ENCODE measurements at regions not wholly inside any gene's neighbourhood (a gene's known extent, or its start where the extent isn't known, plus 50 kb on each side); places are given as distances from the start of the nearest gene placed in this dataset.

- DNase-seq (ENCODE audit: low read depth, low spot score), result no peak
- POLR2A ChIA-PET, result no interaction called here
- H3K9me3 ChIP-seq (replicated peaks; ENCODE audit: control insufficient read depth, insufficient read depth, low read length), result peaks cover 4% of the 10 kb centered on the region; the same call in 2 of the 3 replicates
- H3K27ac ChIP-seq (ENCODE audit: control insufficient read depth, insufficient read depth), result no peak overlapping the region
- H3K9ac ChIP-seq (ENCODE audit: control insufficient read depth, insufficient read depth, low read length), result no peak overlapping the region
- H3K4me2 ChIP-seq (ENCODE audit: control insufficient read depth, insufficient read depth), result no peak overlapping the region
- H3K27me3 ChIP-seq (replicated peaks in 1 of 2; ENCODE audit: control insufficient read depth in 2 of 2, insufficient read depth in 2 of 2, low read length in 1 of 2), result no peaks in the 10 kb centered on the region; a peak in 1 of 4 replicates
- 0 out of 3 replicates have a peak, but pooled peaks have one; percentile 27 for ATAC-seq
- CTCF ChIA-PET, result no interaction called here
- no peak overlapping the region for H3K4me3 ChIP-seq
- no peaks in the 10 kb centered on the region for H3K4me1 ChIP-seq (ENCODE audit: control insufficient read depth, insufficient read depth, low read length)
- H3K36me3 ChIP-seq (ENCODE audit: control insufficient read depth in 2 of 2, insufficient read depth in 2 of 2, low read length in 1 of 2), result no peaks in the 10 kb centered on the region
- RAD21 ChIA-PET (ENCODE audit: unreplicated experiment), result no interaction called here
- SMC1A ChIA-PET (ENCODE audit: uncharacterized antibody, unreplicated experiment), result no interaction called here
- H3K79me2 ChIP-seq (ENCODE audit: control insufficient read depth, insufficient read depth, low read length), result no peaks in the 10 kb centered on the region
- intact Hi-C loops (cut with micrococcal nuclease; ENCODE audit: unreplicated experiment), result no loop called here
- no peak overlapping the region for H2AFZ ChIP-seq (ENCODE audit: control insufficient read depth, low read depth, low read length)
- no TSS peak for BruUV-seq (replicated peaks)
- H4K20me1 ChIP-seq (ENCODE audit: control insufficient read depth, insufficient read depth), result no peaks in the 10 kb centered on the region
- FAIRE-seq, result no peak
- in situ Hi-C loops (cut with MboI), result no loop called here
- peak; percentile 54 for TF ChIP-seq SPI1 (IDR thresholded peaks at IDR 0.05; ENCODE audit: borderline replicate concordance, insufficient read depth, low read depth, low read length)
- no peak for TF ChIP-seq BCL11A (IDR thresholded peaks at IDR 0.05; ENCODE audit: low read depth, low read length)
These were observed 157.7 kb downstream of the ID4 start for GRCh38 chr6:19994909-19995308.

- no peak for FAIRE-seq
- in situ Hi-C loops (cut with MboI), result no loop called here
- TF ChIP-seq NFIC (IDR thresholded peaks at IDR 0.05; ENCODE audit: low read depth, low read length), result no peak
- TF ChIP-seq SMAD5 (IDR thresholded peaks at IDR 0.05; ENCODE audit: low read depth), result no peak
- TF ChIP-seq CEBPB (IDR thresholded peaks at IDR 0.05; ENCODE audit: borderline replicate concordance in 1 of 2, low read depth in 2 of 2, low read length in 2 of 2), result no peak
- TF ChIP-seq ZNF207 (IDR thresholded peaks at IDR 0.05; ENCODE audit: borderline replicate concordance), result no peak
- TF ChIP-seq, protein P1, sequence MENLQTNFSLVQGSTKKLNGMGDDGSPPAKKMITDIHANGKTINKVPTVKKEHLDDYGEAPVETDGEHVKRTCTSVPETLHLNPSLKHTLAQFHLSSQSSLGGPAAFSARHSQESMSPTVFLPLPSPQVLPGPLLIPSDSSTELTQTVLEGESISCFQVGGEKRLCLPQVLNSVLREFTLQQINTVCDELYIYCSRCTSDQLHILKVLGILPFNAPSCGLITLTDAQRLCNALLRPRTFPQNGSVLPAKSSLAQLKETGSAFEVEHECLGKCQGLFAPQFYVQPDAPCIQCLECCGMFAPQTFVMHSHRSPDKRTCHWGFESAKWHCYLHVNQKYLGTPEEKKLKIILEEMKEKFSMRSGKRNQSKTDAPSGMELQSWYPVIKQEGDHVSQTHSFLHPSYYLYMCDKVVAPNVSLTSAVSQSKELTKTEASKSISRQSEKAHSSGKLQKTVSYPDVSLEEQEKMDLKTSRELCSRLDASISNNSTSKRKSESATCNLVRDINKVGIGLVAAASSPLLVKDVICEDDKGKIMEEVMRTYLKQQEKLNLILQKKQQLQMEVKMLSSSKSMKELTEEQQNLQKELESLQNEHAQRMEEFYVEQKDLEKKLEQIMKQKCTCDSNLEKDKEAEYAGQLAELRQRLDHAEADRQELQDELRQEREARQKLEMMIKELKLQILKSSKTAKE (IDR thresholded peaks at IDR 0.05; ENCODE audit: low read depth, poor library complexity, severe bottlenecking), result no peak
- TF ChIP-seq FOS (IDR thresholded peaks at IDR 0.05; ENCODE audit: borderline replicate concordance, extremely low read depth, insufficient read length), result no peak
- no peak for TF ChIP-seq MXI1 (IDR thresholded peaks at IDR 0.05; ENCODE audit: low read depth, low read length)
- TF ChIP-seq, protein P2, sequence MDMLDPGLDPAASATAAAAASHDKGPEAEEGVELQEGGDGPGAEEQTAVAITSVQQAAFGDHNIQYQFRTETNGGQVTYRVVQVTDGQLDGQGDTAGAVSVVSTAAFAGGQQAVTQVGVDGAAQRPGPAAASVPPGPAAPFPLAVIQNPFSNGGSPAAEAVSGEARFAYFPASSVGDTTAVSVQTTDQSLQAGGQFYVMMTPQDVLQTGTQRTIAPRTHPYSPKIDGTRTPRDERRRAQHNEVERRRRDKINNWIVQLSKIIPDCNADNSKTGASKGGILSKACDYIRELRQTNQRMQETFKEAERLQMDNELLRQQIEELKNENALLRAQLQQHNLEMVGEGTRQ (IDR thresholded peaks at IDR 0.05; ENCODE audit: borderline replicate concordance, low read depth, low read length), result no peak
- no peak for TF ChIP-seq TCF12 (IDR thresholded peaks at IDR 0.05; ENCODE audit: low read depth, low read length)
- no peak for TF ChIP-seq MYC (IDR thresholded peaks at IDR 0.05; ENCODE audit: insufficient read depth, insufficient read length, insufficient replicate concordance, low read length, severe bottlenecking)
- no peak for TF ChIP-seq RFX5 (IDR thresholded peaks at IDR 0.05; ENCODE audit: low read depth, low read length)
- no peak for TF ChIP-seq RELA (IDR thresholded peaks at IDR 0.05; ENCODE audit: borderline replicate concordance, partially characterized antibody)
- no peak for TF ChIP-seq POU2F2 (IDR thresholded peaks at IDR 0.05; ENCODE audit: borderline replicate concordance, low read depth, low read length)
- no peak for TF ChIP-seq WRNIP1 (IDR thresholded peaks at IDR 0.05; ENCODE audit: borderline replicate concordance, low read depth, low read length)
These were observed 158.5 kb downstream of the ID4 start for GRCh38 chr6:19995575-19996257.

More at GRCh38 chr6:19995575-19996257, 158.5 kb downstream of the ID4 start:
- Histone ChIP-seq H3K27ac (ENCODE audit: control insufficient read depth, insufficient read depth) (no peak overlapping the region), H3K9me3 (replicated peaks; ENCODE audit: control insufficient read depth, insufficient read depth, low read length) (peaks cover 4% of the 10 kb centered on the region; the same call in 2 of the 3 replicates), H3K36me3 (ENCODE audit: control insufficient read depth in 2 of 2, insufficient read depth in 2 of 2, low read length in 1 of 2) (no peaks in the 10 kb centered on the region), H3K4me3 (no peak overlapping the region), H3K9ac (ENCODE audit: control insufficient read depth, insufficient read depth, low read length) (no peak overlapping the region), H4K20me1 (ENCODE audit: control insufficient read depth, insufficient read depth) (no peaks in the 10 kb centered on the region), H3K4me2 (ENCODE audit: control insufficient read depth, insufficient read depth) (no peak overlapping the region), H3K79me2 (ENCODE audit: control insufficient read depth, insufficient read depth, low read length) (no peaks in the 10 kb centered on the region), H2AFZ (ENCODE audit: control insufficient read depth, low read depth, low read length) (no peak overlapping the region), H3K4me1 (ENCODE audit: control insufficient read depth, insufficient read depth, low read length) (no peaks in the 10 kb centered on the region), H3K27me3 (replicated peaks in 1 of 2; ENCODE audit: control insufficient read depth in 2 of 2, insufficient read depth in 2 of 2, low read length in 1 of 2) (no peaks in the 10 kb centered on the region; a peak in 1 of 4 replicates)
- CTCF ChIA-PET, result no interaction called here
- SMC1A ChIA-PET (ENCODE audit: uncharacterized antibody, unreplicated experiment), result no interaction called here
- DNase-seq (ENCODE audit: low read depth, low spot score), result no peak
- ATAC-seq, result no peak
- no TSS peak for BruUV-seq (replicated peaks)
- RAD21 ChIA-PET (ENCODE audit: unreplicated experiment), result no interaction called here
- WGBS (ENCODE audit: insufficient coverage, insufficient replicate concordance, low lambda C conversion rate, missing lambda C conversion rate), result 22% methylated on average over 12 of the region's 12 CpGs
- intact Hi-C loops (cut with micrococcal nuclease; ENCODE audit: unreplicated experiment), result no loop called here
- POLR2A ChIA-PET, result no interaction called here

Data from GM12878 (cell line).